ENCODE measurements at regions not wholly inside any gene's neighbourhood (a gene's known extent, or its start where the extent isn't known, plus 50 kb on each side); places are given as distances from the start of the nearest gene placed in this dataset.

- TF ChIP-seq POU5F1 (IDR thresholded peaks at IDR 0.05; ENCODE audit: borderline replicate concordance, low read depth, low read length, partially characterized antibody), result no peak
- no peak for TF ChIP-seq SOX6 (IDR thresholded peaks at IDR 0.05)
- no peak for TF ChIP-seq ZSCAN32 (CRISPR knock-in tag; IDR thresholded peaks at IDR 0.05)
- no peak for TF ChIP-seq HNRNPH1 (optimal IDR thresholded peaks at IDR 0.05; ENCODE audit: low read depth, low read length)
Measured at GRCh38 chr5:62767077-62767476, 188.5 kb downstream of the LRRC70 start (continued).

GRCh38 chr5:62762503-62762902 is 183.9 kb downstream of the LRRC70 start:
- intact Hi-C loops (cut with micrococcal nuclease), result no loop called here
- CTCF ChIA-PET (ENCODE audit: low intra/inter-chr PET ratio), result no interaction called here
- no peak overlapping the region for H3K4me2 ChIP-seq (ENCODE audit: insufficient read depth, low read length)

More at GRCh38 chr5:62762503-62762902, 183.9 kb downstream of the LRRC70 start:
- H3K4me3 ChIP-seq, result no peak overlapping the region
- POLR2A ChIA-PET, result no interaction called here
- H3K9me1 ChIP-seq (ENCODE audit: control insufficient read depth, insufficient read depth, low read length), result no peaks in the 10 kb centered on the region
- in situ Hi-C loops (cut with MboI), result no loop called here
- BruUV-seq (replicated peaks), result no TSS peak
- TF ChIP-seq FOS (IDR thresholded peaks at IDR 0.05; ENCODE audit: extremely low read depth, insufficient read length) (no peak), SP2 (IDR thresholded peaks at IDR 0.05; ENCODE audit: extremely low read depth, low read depth, low read length, poor library complexity, severe bottlenecking) (no peak), ZBTB33 (CRISPR knock-in tag; IDR thresholded peaks at IDR 0.05) (no peak), PML (IDR thresholded peaks at IDR 0.05; ENCODE audit: low read length) (no peak), TCF3 (CRISPR knock-in tag; IDR thresholded peaks at IDR 0.05) (no peak), HBP1 (CRISPR knock-in tag; IDR thresholded peaks at IDR 0.05) (no peak), PCBP2 (IDR thresholded peaks at IDR 0.05; ENCODE audit: low read depth, low read length, poor library complexity, severe bottlenecking) (no peak), MEF2D (tag; conservative IDR thresholded peaks at IDR 0.05; ENCODE audit: low read depth) (no peak), THRAP3 (IDR thresholded peaks at IDR 0.05; ENCODE audit: borderline replicate concordance) (no peak), POLR2H (tag; IDR thresholded peaks at IDR 0.05; ENCODE audit: low read depth) (no peak)
- H3K79me2 ChIP-seq (ENCODE audit: control insufficient read depth, insufficient read depth, low read length), result no peaks in the 10 kb centered on the region
- H3K4me1 ChIP-seq (replicated peaks in 1 of 2; ENCODE audit: control insufficient read depth in 2 of 2, insufficient read depth in 2 of 2, low read length in 2 of 2), result no peaks in the 10 kb centered on the region
- H4K20me1 ChIP-seq (replicated peaks; ENCODE audit: control insufficient read depth, insufficient read depth, low read length), result no peaks in the 10 kb centered on the region
- H3K36me3 ChIP-seq (ENCODE audit: control insufficient read depth, insufficient read depth, low read length), result no peaks in the 10 kb centered on the region
- DNase-seq (ENCODE audit: extremely low read depth in 1 of 4, low spot score in 3 of 4) (no peak), FAIRE-seq (no peak), ATAC-seq (no peak)
- 0% methylated on average over 2 of the region's 2 CpGs for WGBS (ENCODE audit: insufficient coverage, low coverage, missing lambda C conversion rate)
- no peaks in the 10 kb centered on the region for H3K27me3 ChIP-seq (ENCODE audit: control insufficient read depth in 2 of 2, insufficient read depth in 2 of 2, low read length in 2 of 2)
- no peak overlapping the region for H3K27ac ChIP-seq (ENCODE audit: extremely low read depth, low read depth, low read length)
- H3K9ac ChIP-seq (ENCODE audit: insufficient read depth in 1 of 2, low read depth in 2 of 2, low read length in 2 of 2), result no peak overlapping the region
- H3K9me3 ChIP-seq (replicated peaks; ENCODE audit: control insufficient read depth, insufficient read depth, low read depth, low read length), result no peaks in the 10 kb centered on the region
- H2AFZ ChIP-seq (ENCODE audit: low read depth, low read length), result no peak overlapping the region

Measured in K562 (cell line).